A204.1 (cell line): ENCODE measurements at regions not wholly inside any gene's neighbourhood (a gene's known extent, or its start where the extent isn't known, plus 50 kb on each side); places are given as distances from the start of the nearest gene placed in this dataset.
"Not testable (repeated sequence)": the region's sequence is repeated elsewhere in the genome, so short reads cannot be mapped to it uniquely, and the experiment has no call there.

ENCODE experiments used
- FAIRE-seq: peaks from 2 replicates; lab custom pipeline; 2012; peaks lifted over from hg19 to GRCh38; lab: Jason Lieb, UNC

DNA sequence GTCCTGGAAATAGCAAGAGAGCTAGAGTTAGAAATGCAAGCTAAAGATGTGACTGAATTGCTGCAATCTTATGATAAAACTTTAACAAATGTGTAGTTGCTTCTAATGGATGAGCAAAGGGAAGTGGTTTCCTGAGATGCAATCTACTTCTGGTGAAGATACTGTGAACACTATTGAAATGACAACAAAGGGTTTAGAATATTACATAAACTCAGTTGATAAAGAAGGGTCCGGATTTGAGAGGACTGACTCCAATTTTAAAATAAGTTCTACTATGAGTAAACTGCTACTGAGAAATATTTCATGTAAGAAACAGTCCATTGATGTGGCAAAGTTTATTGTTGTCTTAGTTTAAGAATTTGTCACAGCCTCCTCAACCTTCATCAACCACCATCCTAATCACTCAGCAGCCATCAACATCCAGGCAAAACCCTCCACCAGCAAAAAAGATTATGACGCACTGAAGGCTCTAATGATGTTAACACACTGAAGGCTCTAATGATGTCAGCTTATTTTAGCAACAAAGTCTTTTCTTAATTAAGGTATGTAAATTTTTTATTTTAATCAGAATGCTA, 376.2 kb downstream of the CDH10 start:
- no peak for FAIRE-seq

DNA sequence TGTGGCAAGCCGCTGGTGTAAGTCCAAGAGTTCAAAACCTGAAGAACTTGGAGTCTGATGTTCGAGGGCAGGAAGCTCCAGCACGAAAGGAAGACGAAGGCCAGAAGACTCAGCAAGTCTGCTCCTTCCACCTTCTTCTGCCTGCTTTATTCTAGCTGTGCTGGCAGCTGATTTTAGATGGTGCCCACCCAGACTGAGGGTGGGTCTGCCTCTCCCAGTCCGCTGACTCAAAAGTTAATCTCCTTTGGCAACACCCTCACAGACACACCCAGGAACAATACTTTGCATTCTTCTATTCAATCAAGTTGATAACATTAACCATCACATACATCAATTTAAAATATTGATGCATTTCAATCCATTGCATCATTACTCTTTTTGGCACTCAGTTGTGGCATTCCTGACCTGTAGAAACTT, 373.1 kb downstream of the CDH10 start:
- not testable (repeated sequence) for FAIRE-seq

DNA sequence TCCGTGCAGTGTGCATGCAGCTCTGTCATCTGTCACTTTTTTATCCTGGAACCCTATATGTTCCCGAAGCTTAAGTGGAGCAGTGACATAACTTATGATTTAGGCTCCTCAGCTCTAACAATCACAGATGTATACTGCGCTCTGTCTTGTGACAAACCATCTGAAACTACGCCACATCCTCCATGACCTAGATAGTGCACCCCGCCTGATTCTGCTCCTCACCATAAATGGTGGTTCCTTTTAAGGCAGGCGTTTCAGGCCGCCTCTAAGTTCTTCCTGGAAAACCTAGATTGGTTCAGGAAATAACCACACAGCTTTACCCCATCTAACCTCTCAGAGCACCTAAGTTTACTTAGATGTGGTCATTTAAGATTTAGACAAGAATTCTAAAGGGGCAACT, 372.0 kb downstream of the CDH10 start:
- no peak for FAIRE-seq

DNA sequence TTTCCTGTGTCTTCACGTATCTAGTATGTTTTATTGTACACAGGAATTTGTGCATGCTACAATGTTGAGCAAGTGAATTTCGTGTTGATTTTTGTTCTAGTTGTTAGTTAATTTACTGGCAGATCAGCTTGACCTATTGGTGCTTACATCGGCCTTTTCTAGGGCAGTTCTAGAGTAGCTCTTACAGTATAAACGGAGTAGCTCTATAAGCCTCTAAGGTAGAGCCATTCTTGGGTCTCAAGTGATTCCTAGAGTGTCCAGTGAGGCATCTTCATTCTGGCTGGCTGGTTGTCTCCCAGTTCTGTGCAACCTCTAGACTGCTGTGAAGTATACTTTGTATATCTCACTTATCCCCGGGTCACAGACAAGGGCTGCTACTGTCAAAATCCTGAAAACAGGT, 364.6 kb downstream of the CDH10 start:
- FAIRE-seq: no peak

DNA sequence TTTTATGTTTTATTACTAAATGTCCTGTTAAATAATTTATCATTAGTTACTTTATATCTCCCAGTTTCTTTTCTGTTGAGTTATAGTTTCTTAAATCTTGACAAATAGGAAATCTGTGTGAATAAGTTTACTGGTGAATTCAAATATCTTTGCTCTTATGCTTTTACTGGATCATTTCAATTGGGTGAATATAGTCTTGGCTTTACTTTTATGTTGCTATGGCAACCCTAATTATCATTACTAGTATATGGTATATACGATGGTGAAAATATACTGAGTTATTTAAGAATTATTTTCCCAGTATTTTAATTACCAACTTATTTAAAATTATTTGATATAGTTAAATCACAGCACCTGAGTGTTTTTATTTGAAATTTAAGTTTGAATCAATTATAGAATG, 363.0 kb downstream of the CDH10 start:
- peak; percentile 11 for FAIRE-seq

DNA sequence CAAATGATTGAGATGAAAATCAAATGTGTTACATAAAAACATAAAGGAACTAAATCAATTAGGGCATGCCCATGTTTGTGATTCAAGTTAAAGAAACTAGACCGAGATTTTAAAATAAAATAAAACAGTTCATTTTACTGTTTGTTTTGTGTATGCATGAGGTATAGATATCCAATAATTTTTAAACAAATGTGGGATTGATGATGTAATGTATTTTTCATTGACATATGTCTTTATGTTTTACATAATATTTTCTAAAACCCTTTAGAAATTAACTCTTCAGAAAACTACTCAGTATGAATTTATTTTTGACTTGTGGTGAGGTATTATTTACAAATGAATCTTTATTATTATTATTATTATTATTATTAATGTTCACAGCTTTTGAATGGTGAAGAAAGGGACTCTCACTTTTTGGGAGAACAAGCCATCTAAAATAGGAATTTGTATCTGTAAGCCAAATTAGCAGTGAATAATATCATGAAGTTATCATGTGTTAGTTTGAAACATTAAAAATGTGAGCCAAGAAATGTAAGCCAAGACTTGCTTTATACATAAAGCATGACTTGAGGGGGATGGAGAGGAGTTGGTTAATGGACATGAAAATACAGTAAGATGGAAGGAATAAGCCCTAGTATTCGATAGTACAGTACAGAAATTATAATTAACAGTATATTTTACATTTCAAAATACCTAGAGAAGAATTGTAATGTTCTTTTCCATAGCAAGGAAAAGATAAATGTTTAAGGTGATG, 355.0 kb downstream of the CDH10 start:
- peak; percentile 21 for FAIRE-seq

DNA sequence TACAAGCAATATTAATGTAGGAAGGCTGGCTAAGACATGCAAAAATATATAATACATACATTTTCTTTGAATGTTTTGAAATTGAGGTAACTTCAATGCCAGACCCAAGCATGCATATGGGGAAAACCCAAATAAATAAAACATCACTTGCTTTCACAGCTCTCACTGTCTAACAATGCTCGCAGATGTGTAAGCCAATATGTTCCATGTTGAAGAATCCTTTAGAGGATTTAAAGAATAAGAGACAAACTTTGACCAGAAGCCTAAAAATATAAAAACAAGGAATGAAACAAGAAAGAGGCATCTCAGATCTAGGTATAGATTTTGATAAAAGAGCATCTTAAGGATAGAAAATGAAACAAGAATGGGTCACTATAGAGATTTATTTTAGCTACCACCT, 354.2 kb downstream of the CDH10 start:
- FAIRE-seq: no peak

DNA sequence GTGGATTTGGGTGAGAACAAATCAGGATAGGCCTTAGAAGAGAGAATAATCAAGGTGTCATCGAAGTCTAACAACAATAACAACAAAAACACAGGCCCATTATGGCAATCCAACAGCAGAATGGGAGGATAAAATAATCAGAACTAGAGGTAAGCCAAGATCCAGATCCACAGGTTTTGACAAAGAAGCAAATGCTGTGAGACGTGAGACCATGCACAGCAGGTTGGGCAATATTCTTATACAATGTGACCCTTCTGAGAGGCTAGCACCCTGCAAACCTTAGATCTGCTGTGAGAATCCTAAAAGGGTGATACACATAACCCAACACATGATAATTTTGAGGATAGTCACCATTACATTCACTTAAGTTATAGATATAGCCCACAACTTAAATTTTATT, 352.9 kb downstream of the CDH10 start:
- no peak for FAIRE-seq

DNA sequence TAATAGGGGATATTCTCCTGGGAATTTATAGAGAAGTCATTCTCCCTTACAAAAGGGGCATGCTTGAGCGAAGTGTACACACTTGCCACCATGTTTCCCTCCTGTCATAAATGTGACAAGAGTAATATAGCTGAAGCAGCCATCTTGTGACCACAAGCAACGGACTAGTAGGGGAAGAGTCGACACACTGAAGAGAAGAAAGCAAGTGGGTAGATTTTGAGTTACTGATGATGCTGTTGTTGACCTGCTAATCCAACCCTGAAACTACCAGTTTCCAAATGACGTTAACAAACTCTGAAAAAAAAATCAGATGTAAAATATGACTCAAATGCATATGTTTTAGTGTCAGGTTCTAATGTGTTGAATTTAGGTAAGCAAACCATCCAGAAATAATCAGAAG, 350.4 kb downstream of the CDH10 start:
- FAIRE-seq: no peak

DNA sequence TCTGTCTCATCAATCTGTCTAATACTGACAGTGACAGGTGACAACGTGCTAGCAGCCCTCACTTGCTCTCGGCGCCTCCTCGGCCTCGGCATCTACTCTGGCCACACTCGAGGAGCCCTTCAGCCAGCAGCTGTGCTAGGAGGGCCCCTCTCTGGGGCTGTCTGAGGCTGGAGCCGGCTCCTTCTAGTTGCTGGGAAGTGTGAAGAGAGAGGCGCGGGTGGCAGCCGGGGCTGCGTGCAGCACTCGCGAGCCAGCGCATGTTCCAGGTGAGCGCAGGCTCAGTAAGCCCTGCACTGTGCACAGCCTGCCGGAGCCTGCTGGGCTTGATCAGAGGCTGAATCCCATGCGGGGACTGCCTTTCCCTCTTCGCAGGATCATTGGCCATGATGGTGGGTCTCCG, 330.7 kb downstream of the CDH10 start:
- no peak for FAIRE-seq

DNA sequence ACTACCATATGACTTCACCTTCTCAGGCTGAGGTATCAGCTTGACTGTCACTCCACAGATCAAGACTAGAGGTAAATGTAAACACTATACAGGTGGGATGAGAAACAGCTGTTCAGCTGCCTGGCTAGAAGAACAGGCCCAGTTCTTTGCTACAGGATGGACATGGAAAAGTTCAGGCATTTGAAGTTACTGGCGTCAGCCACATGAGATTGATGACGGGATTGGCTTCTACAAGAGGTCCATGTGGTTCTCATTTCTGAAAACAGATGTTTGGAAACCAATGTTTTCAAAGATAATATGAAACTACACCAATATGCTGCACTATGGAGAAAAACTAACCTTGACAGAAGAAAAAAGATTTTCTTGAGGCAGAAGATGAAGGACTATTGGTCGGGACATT, 324.1 kb downstream of the CDH10 start:
- FAIRE-seq: no peak

DNA sequence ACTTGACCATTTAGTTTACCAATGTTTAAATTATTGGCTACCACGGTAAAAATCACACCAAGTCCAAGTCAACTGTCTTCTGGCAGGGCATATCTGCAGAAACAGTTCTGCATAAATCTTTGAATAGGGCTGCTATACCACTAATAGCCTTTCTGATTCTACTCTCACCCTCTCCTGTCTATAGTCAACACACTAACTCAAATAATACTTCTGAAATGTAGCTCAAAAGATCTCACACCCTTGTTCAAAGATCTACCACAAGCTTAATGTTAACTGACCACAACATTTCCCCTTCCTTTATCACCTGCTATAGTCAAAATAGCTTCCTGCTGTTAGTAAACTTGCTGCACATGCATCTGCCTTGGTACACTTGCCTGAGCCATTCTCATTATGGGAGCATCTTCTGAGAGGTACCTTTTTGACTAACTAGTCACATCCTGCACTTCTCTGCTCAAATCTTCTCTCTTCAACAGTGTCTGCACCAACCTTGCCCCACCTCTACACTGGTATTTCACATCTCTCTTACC, 319.4 kb downstream of the CDH10 start:
- FAIRE-seq: no peak

DNA sequence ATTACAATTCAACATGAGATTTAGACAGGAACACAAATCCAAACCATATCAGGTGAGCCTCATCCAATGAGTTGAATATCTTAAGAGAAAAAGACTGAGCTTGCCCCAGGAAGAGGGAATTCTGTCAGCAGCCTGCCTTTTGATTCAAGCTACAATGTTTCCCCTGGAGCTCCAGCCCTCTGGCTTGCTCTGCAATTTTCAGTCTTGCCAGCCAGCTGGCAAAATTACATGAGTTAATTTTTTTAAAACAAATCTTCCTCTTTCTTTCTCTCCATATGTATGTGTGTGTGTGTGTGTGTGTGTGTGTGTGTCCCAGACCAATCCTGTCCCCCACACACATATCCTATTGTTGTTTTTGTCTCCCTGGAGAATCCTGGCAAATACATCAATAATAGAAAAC, 313.2 kb downstream of the CDH10 start:
- FAIRE-seq: no peak

DNA sequence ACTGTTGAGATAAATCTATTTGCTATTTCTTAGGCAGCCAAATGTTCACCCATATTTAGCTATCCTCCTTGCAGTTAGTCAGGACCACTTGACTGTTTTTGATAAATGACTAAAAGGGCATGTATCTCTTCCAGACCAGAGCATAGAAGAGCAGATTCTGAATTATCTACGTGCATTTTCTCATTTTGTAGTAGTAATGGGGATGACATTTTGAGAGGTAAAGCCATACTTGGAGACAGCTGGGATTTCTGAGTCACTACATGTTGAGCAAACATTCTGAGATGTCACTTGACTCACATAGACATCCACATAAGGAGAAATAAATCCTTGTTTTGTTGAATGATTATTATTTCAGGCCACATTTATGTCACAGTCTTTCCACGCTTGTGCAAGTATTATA, 297.6 kb downstream of the CDH10 start:
- FAIRE-seq: no peak

DNA sequence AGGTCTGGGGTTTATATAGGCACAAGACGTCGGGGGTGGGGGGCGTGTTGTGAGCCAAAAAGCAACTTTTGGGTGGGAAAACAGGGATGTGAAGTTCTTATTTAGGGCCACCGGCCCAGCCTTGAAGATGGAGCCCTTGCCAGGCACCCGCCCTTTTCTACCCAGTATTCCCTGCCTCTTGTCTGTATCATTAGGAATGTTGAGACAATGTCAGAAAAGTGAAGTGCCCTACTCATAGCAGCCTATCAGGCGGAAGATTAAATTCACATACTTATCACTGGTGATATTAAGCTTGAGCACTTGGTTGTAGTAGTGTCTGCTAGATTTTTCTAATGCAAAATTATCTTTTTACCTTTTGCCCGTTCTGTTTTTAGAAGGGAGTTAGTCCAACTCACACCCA, 293.5 kb downstream of the CDH10 start:
- no peak for FAIRE-seq

DNA sequence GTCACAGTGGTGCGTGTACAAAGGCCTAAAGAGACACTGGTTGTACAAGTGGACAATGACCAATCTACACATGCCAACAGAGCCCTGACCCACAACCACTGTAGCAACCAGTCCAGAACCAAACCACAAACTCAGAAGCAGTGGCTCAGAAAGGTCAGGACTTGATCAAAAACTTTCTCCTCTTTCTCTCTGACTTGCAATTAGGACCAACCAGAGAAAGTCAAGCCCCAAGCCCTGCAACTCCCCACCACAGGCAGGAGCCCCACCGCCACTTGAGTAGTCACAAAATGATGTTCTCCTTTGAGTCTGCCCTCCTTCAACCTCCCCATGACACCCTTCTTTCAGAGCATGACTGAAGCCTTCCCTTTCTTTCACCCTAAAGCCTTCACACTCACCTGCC, 291.8 kb downstream of the CDH10 start:
- FAIRE-seq: no peak

DNA sequence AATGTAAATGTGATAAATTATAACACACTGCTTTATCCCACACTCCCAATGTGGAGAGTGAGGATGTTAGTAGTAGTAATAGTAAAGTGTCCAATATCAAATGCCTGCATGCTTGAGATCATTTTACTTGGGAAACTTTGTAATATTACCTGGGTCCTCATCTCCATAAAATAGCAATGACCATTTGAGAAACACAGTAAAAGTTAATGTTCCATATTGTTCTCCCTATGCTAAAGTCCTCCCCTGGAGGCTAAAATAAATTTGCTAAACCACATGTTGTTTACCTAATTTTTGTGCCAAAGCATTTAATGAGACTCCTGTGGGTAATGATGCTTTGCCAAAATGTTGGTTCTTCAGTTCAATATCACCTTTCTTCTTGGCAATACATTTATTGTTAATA, 291.2 kb downstream of the CDH10 start:
- no peak for FAIRE-seq

DNA sequence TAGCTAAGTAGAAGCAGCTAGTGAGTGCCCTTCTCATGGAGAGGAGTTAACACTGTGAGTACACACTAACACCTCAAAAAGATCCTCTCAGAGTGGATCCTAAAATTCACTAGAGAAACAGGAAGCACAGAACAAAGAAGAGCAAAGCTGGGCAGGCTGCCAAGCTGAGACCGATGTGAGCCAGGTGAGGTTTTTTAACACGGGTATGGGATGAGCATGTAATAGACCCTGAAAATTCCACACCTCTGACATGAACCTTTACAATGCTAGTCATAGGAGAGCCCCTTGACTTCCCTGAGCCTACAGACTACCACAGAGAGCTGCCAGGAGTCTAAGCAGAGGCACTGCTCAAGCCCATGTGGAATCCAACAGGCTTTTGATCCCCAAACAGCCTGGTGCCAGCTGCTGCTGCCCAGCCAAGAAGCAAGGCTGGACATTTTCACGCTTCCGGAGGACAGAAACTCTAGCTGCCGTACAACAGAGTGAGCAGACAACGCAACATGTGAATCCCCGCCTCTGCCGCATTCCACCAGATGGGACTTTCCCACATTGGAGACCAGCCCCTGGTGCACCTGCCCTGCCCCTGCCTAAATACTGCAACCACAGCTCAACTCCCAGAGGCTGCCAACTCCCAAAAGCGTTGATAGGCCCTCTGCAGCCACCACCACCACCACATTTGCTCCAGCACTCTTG, 280.8 kb downstream of the CDH10 start:
- FAIRE-seq: no peak

DNA sequence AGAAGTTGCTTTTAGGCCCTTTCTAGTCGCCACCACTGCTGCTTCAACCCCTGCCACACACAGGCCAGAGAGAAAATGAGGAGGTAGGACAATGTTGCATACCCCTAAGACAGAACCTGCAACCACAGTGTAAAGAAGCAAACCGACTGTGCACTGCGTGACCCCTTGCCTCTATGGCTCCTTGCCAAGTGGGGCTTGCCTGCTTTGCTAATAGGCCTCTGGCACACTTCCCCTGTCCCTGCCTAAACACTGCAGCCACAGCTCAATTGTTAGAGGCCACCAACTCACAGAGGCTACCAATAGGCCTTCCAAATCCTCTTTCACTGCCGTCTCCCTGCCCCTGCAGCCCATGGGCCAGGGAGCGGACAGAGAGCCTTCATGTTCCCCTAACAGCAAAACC, 280.1 kb downstream of the CDH10 start:
- no peak for FAIRE-seq

DNA sequence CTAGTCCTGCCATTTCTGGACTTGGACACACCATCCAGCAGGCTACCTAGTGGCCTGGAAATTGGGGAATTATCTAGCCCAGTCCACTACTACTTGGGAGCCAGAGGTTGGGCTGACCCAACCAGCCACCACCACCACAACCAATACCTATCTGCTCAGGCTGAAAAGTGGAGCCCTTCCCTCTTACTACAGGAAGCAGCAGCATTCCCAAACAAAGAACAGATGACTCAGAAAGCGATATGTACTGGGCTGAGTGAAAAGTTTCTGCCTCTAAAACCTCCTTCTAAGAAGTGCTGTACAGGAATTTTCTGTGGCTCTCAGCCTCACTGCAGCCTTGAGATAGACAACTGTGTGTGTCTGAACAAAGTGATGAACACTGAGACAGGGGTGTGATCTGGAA, 279.4 kb downstream of the CDH10 start:
- FAIRE-seq: no peak

DNA sequence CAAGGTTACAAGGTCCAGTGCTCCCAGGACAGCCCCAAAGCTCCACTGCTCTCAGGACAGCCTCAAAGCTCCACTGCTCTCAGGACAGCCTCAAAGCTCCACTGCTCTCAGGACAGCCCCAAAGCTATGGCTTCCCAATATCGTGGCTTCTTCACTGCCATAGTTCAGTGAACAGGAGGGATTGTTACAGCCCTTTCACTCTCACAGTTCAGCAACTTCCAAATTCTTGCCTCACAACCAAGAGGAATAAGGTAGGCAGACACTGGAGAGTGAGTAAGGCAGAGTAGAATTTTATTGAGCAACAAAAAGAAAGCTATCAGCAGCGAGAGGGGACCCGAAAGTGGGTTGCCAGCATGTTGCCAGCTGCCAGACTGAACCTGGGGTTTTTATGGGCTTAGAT, 277.6 kb downstream of the CDH10 start:
- FAIRE-seq: no peak

DNA sequence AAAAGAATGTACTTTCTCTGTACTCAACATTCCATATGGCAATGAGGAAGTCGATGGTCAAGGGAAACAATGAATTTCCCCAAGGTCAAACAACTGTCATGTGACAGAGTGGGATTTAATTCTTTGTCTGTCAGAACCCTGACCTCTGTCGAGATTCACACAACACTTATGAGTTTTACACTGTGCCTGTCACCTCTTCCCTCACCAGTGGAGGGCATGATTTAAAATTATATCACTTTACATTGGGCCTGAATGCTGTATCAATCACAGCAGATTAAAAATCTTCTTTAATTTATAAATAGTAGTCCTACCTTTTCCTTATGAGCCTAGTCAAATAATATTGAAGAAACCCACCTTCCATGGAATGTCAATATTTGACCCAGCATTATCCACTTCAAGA, 276.7 kb downstream of the CDH10 start:
- FAIRE-seq: no peak

DNA sequence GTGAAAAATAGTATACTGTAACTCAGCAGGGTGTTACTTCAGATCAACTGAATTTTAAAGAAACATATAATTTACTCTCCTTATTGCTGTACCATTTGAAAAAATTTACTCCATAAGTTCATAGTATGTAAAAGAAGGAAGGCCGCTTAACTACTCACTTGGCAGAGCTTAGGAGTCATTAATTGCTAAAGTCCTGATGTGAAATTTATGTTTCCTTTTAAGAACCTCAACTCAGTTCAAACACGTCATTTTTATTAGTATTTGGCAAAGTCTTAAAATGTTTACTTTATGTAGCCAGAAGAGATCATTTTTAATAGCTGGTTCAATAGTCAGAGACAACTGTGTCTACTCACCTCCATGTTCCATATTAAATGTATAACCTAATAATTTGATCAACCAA, 268.6 kb downstream of the CDH10 start:
- no peak for FAIRE-seq

DNA sequence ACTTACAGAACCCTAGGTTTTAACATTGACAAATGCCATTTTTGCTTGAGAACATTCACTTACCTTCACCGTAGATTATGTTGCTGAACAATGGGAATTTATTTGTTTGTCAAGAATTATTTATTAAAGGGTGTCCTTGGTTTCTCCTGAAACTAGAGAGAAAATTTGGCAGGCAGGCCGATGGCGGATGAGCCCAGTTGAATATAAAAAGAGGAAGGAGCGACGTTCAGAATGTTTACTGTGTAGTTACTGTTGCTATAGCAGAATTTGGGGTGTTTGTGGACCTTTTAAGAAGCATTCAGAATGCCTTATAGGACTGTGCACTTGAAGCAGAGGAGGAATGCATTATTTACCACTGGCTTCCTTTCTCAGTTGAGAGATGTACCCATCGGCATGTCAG, 268.2 kb downstream of the CDH10 start:
- no peak for FAIRE-seq
